SK-N-MC (cell line): ENCODE measurements at regions not wholly inside any gene's neighbourhood (a gene's known extent, or its start where the extent isn't known, plus 50 kb on each side); places are given as distances from the start of the nearest gene placed in this dataset.
"Not testable (repeated sequence)": the region's sequence is repeated elsewhere in the genome, so short reads cannot be mapped to it uniquely, and the experiment has no call there.

ENCODE experiments used
- EZH2 ChIP-seq: fragments of 200-600 bp; sonication (generic); IDR thresholded peaks from one replicate; pipeline ENCODE4 v1.6.1; 2017; ENCODE audit warnings: antibody characterized with exemption
- FOXP2 ChIP-seq: optimal IDR thresholded peaks from 2 replicates; pipeline ENCODE3; 2011; ENCODE audit warnings: mild to moderate bottlenecking, moderate library complexity; ENCODE audit not compliant: insufficient read depth; ENCODE audit errors: extremely low read length, control extremely low read depth
- POLR2AphosphoS5 ChIP-seq: IDR thresholded peaks from 2 replicates; pipeline ENCODE4 v1.6.1; 2012; ENCODE audit warnings: mild to moderate bottlenecking, low read depth, low read length, borderline replicate concordance

- not testable (repeated sequence) for TF ChIP-seq EZH2, POLR2AphosphoS5, FOXP2
Observed at GRCh38 chr20:29411458-29411820, 1846.0 kb upstream of the DEFB115 start.
